ENCODE measurements at regions not wholly inside any gene's neighbourhood (a gene's known extent, or its start where the extent isn't known, plus 50 kb on each side); places are given as distances from the start of the nearest gene placed in this dataset.

GRCh38 chr16:26724189-26724588 lies 342.5 kb upstream of the C16orf82 start:
- CTCF ChIA-PET = no interaction called here

GRCh38 chr16:26727848-26728247 lies 338.9 kb upstream of the C16orf82 start:
- Histone ChIP-seq H3K9me3 (ENCODE audit: low read depth, low read length, poor library complexity, severe bottlenecking) (no peaks in the 10 kb centered on the region), H3K27ac (ENCODE audit: low read depth, low read length, poor library complexity, severe bottlenecking) (no peak overlapping the region), H3K36me3 (ENCODE audit: insufficient read depth, low read length, poor library complexity, severe bottlenecking) (no peaks in the 10 kb centered on the region), H3K4me1 (ENCODE audit: insufficient read depth, low read length, poor library complexity, severe bottlenecking) (peaks cover 4% of the 10 kb centered on the region), H3K27me3 (replicated peaks; ENCODE audit: insufficient read depth, low read depth, low read length, poor library complexity) (no peaks in the 10 kb centered on the region), H3K4me3 (ENCODE audit: low read depth, low read length, poor library complexity, severe bottlenecking) (no peak overlapping the region)
- ChIA-PET POLR2A (ENCODE audit: low non-redundant PET) (interaction anchor here (0.6 kb wide), 1 partner anchor 63 kb away, joined by 7 read pairs; no protein-coding TSS in a partner anchor), CTCF (no interaction called here)
- peak; percentile 56 for DNase-seq (ENCODE audit: low spot score)
- intact Hi-C loops (cut with micrococcal nuclease; ENCODE audit: unreplicated experiment) = no loop called here
- BruUV-seq (replicated peaks) = no TSS peak
- TF ChIP-seq EZH2 (IDR thresholded peaks at IDR 0.05; ENCODE audit: borderline replicate concordance, low read depth, low read length, poor library complexity, severe bottlenecking) (no peak), CTCF (conservative IDR thresholded peaks at IDR 0.05; ENCODE audit: low read depth, low read length) (no peak)

More at GRCh38 chr16:26724189-26724588, 342.5 kb upstream of the C16orf82 start:
- Histone ChIP-seq H3K36me3 (ENCODE audit: insufficient read depth, low read length, poor library complexity, severe bottlenecking) (no peaks in the 10 kb centered on the region), H3K27ac (ENCODE audit: low read depth, low read length, poor library complexity, severe bottlenecking) (no peak overlapping the region), H3K9me3 (ENCODE audit: low read depth, low read length, poor library complexity, severe bottlenecking) (no peaks in the 10 kb centered on the region), H3K4me3 (ENCODE audit: low read depth, low read length, poor library complexity, severe bottlenecking) (no peak overlapping the region), H3K27me3 (replicated peaks; ENCODE audit: insufficient read depth, low read depth, low read length, poor library complexity) (no peaks in the 10 kb centered on the region), H3K4me1 (ENCODE audit: insufficient read depth, low read length, poor library complexity, severe bottlenecking) (peaks cover 4% of the 10 kb centered on the region)
- no TSS peak for BruUV-seq (replicated peaks)
- POLR2A ChIA-PET (ENCODE audit: low non-redundant PET) = no interaction called here
- intact Hi-C loops (cut with micrococcal nuclease; ENCODE audit: unreplicated experiment) = no loop called here
- DNase-seq (ENCODE audit: low spot score) = no peak
- TF ChIP-seq EZH2 (IDR thresholded peaks at IDR 0.05; ENCODE audit: borderline replicate concordance, low read depth, low read length, poor library complexity, severe bottlenecking) (no peak), CTCF (conservative IDR thresholded peaks at IDR 0.05; ENCODE audit: low read depth, low read length) (no peak)

GRCh38 chr16:26729951-26730541 lies 336.7 kb upstream of the C16orf82 start:
- Histone ChIP-seq H3K36me3 (ENCODE audit: insufficient read depth, low read length, poor library complexity, severe bottlenecking) (no peaks in the 10 kb centered on the region), H3K4me3 (ENCODE audit: low read depth, low read length, poor library complexity, severe bottlenecking) (no peak overlapping the region), H3K9me3 (ENCODE audit: low read depth, low read length, poor library complexity, severe bottlenecking) (no peaks in the 10 kb centered on the region), H3K27me3 (replicated peaks; ENCODE audit: insufficient read depth, low read depth, low read length, poor library complexity) (no peaks in the 10 kb centered on the region), H3K27ac (ENCODE audit: low read depth, low read length, poor library complexity, severe bottlenecking) (no peak overlapping the region), H3K4me1 (ENCODE audit: insufficient read depth, low read length, poor library complexity, severe bottlenecking) (peaks cover 4% of the 10 kb centered on the region)
- POLR2A ChIA-PET (ENCODE audit: low non-redundant PET) = no interaction called here
- intact Hi-C loops (cut with micrococcal nuclease; ENCODE audit: unreplicated experiment) = no loop called here
- CTCF ChIA-PET = no interaction called here
- no TSS peak for BruUV-seq (replicated peaks)
- no peak for TF ChIP-seq EZH2 (IDR thresholded peaks at IDR 0.05; ENCODE audit: borderline replicate concordance, low read depth, low read length, poor library complexity, severe bottlenecking)
- TF ChIP-seq CTCF (conservative IDR thresholded peaks at IDR 0.05; ENCODE audit: low read depth, low read length) = no peak
- DNase-seq (ENCODE audit: low spot score) = no peak
